Eye (tissue), 1 donor: ENCODE measurements at regions not wholly inside any gene's neighbourhood (a gene's known extent, or its start where the extent isn't known, plus 50 kb on each side); places are given as distances from the start of the nearest gene placed in this dataset.
"Not testable (repeated sequence)": the region's sequence is repeated elsewhere in the genome, so short reads cannot be mapped to it uniquely, and the experiment has no call there.

Experiments
- DNase-seq: peaks from one replicate; pipeline ENCODE4 v3.0.0-alpha.2; 2015

DNA sequence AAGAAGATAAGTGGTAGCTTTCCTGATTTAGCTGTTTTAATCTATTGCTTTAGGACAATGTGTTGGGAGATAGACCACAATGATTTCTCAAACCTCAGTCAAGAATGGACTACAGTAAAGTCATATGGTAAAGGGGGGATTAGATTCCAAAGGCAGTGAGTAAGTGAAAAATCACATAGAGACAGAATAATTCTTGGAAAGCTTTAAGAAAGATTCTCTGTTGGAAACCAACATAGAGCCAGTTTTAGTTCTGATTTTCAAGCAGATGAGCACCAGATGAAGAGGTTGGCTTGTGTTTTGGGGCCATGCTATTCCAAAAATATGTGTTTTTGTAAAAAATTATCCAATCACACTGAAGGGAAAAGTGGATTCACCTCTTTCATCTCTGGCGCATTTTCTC, 256.8 kb upstream of the RPS23 start:
- DNase-seq: no peak

DNA sequence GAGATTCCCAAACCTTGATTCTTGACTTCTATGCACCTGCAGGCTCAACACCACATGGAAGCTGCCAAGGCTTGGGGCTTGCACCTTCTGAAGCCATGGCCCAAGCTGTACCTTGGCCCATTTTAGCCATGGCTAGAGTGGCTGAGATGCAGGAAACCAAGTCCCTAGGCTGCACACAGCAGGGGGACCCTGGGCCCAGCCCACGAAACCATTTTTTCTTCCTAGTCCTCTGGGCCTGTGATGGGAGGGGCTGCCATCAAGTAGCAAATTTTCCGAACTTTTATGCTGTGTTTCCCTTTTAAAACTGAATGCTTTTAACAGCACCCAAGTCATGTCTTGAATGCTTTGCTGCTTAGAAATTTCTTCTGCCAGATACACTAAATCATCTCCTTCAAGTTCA, 253.9 kb upstream of the RPS23 start:
- DNase-seq: not testable (repeated sequence)

DNA sequence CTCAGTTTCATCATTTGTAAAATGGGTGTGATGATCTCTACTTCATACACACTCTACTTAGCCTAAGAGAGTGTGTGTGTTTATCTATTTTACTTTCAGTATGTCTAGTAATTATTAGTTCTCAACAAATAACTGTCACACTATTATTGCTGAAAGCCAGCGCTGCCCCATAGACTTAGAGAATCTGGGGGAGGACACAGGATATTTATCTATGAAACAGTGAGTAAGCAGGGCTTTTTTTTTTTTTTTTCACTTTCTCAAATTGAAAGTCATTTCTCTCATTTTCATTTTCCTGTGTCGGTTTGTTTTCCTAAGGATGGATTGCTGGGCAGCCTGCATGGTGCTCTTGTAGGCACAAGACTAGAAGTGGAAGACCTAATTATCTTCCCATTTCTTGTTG, 248.4 kb upstream of the RPS23 start:
- no peak for DNase-seq

DNA sequence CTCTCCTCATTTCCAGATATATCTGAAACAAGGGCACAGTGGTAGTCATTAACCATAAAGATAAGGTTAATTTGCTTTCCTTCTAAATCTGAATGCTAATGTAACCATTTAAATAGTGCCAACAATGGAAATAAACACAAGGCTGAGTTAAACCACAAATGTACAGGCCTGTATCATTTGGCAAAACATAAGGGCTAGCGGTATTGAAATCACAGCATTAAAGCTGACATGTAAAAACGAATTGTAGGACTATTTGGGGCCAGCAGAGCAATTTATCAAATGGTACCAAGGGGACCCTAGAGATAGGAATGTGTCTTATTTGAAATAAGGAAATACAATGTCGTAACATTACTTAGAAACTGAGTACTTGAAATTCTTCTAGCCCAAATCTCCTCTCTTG, 247.5 kb upstream of the RPS23 start:
- DNase-seq: no peak

DNA sequence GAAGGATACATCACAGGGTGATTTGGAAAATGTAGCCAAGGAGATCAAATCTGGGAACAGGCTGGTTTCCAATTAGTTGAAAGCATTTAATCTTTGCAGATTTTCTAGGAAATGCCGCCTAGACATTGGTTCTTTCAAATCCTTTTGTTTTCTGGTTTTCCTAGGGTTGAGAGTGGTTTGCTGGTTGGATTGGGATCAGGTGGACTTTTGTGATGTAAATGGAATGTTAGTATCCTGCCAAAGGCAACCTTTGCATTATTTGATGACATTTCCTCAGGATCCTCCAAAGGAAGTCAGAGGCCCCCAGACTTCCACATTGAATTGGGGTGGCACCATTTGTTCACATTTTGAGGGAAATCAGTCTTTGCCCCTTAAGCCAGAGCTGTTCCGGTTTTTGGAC, 245.5 kb upstream of the RPS23 start:
- DNase-seq: peak; percentile 13

DNA sequence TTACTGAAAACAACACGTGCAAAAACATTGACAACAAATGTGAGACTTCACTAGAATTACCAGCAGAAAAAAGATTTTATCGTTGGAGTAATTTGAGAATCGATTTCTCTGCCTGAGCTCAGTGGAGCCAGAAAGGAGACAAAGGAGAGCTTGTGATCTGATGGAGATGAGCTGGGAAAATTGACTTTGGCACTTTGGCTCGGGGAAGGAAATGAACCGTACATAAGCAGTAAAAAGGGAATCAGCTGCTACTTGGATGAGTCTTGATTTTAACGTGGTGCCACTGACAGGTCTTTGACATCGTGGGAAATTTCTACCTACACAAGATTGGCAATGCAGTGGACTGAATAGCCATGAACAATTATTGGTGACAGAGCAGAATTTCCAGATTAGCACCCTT, 244.7 kb upstream of the RPS23 start:
- peak; percentile 92 for DNase-seq

DNA sequence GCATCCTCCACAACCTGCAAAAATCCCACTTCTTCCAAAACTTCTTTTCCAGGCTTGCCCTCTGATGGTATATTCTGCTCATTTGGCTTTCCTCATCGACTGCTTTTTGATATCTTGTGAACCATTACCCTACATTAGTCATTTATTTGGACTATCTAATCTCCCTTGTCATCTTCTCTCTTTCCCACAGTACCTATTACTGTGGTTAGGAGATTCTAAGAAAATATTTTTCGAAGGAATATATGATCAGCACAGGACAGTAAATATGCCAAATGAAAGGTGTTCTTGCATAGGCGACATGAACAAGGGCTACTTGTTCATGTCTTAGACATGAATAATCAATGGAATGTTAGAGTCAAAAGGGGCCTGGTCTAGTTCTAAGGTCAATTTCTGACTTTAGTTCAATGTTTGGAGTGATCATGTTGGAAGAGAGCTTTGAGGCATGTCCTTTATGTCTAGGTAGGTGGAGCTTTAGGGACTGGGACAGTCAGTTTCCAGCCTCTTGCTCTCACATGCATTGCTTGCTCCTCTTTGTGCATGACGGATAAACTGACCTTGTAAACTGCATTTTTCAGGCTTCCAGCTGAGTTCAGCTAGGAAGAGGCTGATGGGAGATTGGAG, 243.4 kb upstream of the RPS23 start:
- no peak for DNase-seq

DNA sequence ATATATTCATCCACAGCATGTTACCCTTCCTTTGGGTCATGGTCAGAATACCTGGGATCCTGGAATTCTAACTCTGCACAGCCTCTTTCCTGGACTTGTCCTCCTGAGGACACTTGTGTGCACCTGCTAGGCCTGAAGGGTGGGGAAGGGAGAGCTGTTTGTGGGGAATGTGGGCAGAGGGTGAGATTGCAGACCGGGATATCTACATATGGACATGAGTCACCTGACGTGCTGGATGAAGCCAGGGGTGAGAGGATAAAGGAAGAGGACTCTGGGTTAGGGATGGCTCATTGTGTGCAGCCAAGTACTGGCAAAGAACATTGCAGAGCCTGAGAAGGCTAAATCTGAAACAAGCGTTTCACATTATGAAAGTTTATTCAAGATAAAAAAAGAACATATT, 241.4 kb upstream of the RPS23 start:
- no peak for DNase-seq

DNA sequence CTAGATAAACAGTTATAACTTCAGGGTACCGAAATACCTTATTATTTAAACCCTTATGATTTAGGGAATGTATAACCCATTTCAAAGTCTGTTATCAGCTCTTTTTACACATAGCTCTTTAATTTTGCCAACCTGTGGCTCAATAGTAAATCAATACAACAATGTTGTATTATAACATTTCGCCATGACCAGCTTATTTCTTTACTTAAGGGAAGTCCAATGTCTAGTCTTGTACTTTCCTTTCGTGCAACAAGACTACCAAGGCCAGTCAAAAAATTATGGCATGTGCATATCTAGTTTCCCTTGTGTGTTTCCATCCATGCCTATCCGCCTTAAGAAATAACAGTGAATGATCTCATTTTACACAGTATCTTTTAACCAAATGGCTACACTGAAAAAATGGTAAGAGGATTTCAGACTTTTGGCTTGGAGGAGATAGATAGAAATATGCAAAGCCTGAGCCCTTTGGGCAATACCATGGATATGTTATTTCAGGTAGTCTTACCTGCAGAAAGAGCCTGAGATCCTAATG, 239.5 kb upstream of the RPS23 start:
- DNase-seq: no peak

DNA sequence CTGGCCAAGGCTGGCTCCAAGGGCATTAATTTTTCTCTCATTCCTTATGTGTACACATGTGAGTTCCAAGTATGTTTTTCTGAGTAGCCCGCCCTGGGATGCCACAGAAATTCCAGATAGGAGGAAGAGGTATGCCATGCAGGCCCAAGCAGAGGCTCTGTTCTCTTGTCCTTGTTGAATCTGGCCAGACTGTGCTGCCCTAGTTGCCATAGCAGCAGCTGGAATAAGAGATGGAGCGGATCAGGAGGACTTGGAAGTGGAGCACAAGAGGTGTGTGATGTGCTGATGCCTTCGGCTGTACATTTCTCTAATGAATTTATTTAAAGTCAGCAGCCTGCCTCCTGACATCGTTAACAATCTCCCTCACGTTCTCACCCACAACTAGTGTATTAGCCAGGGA, 235.6 kb upstream of the RPS23 start:
- peak; percentile 41 for DNase-seq

DNA sequence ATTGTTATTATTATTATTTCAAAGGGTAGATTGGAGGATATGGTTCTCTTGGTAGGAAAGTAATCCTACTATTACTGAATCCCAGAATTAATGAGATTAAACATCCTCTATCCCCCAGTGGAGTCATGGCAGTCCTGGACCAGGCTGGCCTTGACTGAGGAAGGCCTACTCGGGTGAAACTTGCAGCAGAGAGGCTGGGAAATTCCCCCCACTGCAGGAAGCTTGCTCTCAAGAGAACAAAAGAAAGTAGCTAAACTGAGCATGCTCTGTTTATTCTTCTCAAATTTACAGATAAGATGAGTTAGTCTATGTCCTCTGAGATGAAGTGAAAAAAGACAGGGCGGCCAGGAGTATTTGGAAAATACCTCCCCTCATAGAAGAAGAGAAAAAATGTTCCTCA, 233.9 kb upstream of the RPS23 start:
- DNase-seq: no peak

DNA sequence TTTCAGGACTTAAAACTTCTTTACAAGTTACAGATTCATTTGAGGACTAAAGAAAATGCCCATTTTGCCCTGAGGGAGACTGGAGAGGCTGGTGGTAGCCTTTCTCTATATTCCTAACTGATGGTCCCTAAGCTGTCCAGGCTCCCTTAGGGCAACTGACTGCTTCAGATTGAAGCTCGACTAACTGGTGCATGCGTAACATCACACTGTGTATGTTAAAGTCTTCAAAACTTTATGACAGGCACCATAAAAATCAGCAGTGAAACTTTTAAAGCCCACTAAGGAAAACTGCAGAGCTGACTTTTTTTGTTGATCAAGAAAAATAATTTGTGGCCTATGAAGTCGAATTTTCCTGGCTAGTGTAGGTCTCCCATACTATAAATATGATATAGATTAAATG, 233.0 kb upstream of the RPS23 start:
- DNase-seq: no peak

DNA sequence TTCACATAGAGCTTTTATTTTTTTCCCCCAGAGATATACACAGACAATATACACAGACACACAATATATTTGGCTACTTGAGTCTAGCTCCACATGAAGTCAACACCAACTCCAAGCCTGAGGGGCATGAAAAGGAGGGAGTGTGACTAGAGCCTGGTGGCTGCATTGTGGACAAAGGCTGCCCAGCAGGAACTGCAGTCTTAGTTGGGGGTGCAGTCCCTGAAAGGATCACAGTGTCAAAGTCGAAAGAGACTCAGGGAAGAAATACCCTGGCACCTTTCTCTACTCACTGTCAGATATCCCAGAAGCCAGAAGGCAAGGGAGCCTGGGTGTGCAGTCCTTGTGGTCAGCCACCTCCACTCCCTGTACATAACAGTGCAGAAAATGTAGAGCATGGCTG, 231.6 kb upstream of the RPS23 start:
- no peak for DNase-seq

DNA sequence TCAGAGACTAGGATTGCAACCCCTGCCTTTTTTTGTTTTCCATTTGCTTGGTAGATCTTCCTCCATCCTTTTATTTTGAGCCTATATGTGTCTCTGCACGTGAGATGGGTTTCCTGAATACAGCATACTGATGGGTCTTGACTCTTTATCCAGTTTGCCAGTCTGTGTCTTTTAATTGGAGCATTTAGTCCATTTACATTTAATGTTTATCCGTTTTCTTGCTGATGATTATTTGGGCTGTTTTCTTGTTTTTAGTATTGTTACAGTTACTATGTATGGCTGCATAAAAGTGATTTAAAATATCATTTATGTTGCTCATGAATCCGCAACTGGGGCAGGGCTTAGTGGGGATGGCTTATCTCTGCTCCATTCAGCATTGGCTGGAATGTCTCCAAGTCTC, 228.2 kb upstream of the RPS23 start:
- DNase-seq: not testable (repeated sequence)

DNA sequence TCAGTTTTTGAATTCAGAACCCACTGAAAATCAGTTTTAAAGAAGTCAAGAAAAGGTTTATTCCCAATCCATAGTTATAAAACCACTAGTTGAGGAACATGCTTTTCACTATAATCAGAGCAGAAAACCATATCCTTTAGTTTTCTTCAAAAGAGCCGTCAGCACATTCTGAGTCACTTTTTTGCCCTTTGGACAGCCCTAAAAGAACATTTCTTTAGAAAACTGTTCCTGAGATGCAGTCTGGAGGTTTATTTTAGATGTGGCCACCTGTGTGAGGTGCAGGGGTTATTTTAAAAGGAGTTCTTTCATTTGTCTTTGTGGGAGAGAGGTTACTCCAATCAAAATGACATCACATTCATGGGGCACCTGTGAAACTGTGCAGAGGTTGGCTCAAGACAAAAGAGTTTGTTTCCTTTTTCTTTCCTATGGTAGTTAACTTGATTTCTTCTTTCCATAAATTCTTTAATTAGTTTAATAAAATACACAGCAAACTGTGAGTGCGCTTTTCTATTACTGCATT, 221.6 kb upstream of the RPS23 start:
- no peak for DNase-seq

DNA sequence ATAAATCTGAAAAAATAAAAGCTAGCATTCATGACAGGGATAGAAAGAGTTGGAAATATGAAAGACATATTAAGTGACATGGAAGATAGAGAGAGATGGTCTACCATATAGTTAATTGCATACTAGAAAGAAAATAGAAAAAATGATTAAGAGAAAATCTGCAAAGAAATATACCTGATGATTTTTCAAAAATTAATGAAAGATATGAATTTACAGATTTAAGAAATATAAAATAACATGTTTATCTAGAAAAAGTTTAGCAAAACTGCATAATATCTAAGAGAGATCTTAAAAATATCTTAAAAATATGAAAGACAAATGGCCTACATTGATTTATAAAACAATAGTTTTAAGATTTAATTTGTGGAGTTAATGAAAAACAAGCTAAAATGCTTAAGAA, 219.1 kb upstream of the RPS23 start:
- no peak for DNase-seq

DNA sequence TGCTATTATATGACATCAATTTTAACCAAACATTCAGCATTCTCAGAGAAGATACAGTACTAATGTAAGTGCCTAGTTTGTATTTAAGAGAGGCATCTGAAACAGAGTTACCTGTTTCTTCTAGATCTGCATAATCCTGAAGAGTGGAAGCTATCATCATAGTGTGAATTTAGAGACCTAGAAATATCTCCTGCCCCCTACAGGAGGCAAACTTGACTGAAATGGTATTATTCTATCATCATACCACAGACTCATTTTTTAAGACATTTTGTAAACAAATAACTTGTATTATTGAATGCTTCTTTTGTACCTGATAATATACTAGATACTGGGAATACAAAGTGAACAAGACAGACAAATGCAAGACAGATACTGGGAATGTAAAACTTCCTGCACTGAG, 216.8 kb upstream of the RPS23 start:
- DNase-seq: no peak

DNA sequence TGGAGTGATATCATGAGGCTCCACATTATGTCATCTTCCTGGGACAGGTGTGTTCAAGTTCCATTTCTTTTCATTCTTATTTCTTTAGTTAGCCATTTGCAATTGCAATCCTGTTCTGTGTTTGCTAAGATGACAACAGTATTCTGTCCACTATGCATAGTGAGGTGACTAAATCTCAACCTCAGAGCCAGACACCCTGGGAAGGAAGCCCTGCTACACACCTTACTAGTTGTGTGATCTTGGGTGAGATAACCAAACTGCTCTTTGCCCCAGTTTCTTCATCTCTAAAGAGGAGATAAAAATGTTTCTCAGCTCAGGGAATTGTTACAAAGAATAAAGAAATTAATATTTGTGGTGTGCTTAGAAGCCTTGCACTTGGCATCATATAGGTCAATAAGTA, 215.1 kb upstream of the RPS23 start:
- no peak for DNase-seq

DNA sequence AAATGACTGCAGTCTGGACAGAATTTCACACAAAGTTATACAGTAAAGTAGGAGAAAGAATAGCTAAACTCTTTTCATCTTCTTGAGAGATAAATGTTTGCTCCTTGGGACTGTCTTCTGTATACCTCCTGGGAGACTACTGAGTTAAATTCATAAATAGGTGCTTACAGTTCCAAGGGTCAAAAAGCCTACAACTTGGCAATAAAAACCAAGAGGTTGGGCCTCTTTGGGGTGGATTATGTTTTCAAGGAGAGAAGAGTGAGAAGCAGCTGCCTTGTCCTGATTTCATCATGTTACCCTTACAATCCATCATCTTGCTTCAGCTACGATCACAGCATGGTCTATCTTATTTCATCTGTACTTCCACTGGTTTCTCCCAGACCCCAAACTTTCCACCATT, 213.2 kb upstream of the RPS23 start:
- DNase-seq: no peak

DNA sequence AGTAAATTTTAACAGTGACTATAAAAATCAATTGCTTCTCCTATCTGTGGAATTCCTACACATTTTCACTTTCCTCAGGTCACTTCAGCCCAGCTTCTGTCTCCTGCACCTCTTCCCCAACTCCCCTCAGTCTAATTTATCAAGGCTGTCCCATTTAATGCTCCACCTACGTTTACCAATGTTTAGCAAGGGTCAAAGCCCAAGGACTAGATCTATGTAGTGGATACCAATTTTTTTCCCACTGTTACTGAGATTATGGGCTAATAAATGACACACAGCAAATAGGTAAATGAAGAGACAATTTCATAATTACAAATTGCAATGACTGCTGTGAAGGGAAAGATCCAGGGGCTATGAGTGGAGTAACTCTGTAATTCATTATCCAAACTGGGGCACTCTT, 211.5 kb upstream of the RPS23 start:
- DNase-seq: no peak

DNA sequence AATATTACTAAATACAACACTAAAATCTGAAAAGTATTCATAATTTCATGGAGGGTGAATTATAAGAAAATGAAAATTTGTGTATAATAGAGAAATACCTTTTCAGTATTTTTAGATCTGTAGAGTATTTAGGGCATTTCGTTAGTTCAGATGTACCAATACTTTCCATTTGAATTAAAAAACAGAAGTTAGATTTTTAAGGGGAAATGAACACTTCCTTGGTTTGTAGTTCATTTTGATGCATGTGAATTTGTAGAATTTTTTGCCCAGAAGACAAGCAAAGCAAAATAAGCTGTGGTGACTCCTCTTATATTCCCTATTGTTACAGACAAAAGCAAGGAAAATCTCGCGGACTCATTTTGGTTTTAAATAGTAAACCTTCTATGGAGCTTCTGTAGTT, 209.0 kb upstream of the RPS23 start:
- DNase-seq: no peak

DNA sequence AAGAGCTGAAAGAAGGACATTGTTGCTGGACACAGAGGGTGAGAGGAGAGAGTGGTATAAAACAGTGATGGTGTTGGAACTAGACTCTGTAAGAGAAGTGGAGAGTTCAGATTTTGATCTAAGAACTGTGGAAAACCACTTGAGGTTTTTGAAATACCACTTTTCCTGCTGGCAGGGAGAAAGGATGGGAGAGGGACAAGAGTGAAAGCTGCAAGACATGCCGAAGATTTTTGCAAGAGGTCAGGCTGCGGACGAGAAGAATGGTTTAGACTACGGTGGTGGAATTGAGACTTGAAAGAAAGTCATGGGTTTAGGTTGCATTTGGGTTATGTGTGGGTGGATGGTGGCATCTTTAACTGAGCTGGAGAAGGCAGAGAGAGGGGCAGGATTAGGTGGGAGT, 202.2 kb upstream of the RPS23 start:
- no peak for DNase-seq

DNA sequence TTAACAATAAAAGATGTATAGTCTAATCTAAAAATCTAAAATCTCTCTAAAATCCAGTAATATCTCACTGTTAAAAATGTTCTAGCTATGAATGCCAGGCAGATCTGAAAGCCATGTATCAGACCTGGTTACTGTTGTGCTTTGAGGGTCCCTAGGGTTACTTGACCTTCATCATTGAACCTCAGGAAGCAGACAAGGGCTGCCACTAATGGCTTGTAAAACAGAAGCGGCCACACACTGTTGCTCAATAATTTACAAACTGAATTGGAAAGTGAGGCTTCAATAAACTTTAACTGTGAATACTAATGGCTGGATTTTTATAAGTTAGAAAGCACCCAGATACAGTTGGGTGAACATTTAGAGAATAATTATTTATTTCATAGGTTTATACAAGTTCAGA, 198.0 kb upstream of the RPS23 start:
- peak; percentile 50 for DNase-seq

DNA sequence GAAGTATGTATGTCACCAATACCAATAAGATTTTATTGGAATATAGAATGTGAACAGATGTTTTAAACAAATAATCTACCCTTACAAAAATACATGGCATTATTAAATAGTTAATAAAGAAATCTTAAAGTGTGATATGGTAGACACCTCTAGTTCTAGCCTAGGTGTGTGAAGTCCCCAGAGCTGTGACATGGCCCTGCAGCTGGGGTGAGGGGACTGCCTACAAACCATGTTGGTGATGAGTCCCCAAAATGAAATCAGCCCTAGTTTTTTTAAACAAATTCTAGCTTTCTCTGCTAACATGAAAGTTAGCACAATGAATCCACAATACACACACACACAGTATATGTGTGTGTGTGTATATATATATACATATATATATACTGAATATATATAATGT, 195.1 kb upstream of the RPS23 start:
- DNase-seq: no peak
